Nephron (organoid): ENCODE measurements at regions not wholly inside any gene's neighbourhood (a gene's known extent, or its start where the extent isn't known, plus 50 kb on each side); places are given as distances from the start of the nearest gene placed in this dataset.

Experiments used
- H3K27ac Mint-ChIP-seq, 3 experiments: 2 replicates each; pipeline ENCODE4 v1.8.0; 2020; ENCODE audit warnings: mixed read lengths in 3 of 3, mild to moderate bottlenecking in 2 of 3, moderate library complexity in 1 of 3
- H3K27me3 Mint-ChIP-seq: 2 replicates; pipeline ENCODE4 v1.8.0; 2021; ENCODE audit warnings: low read depth, mild to moderate bottlenecking, moderate library complexity, mixed read lengths
- H3K36me3 Mint-ChIP-seq: 2 replicates; pipeline ENCODE4 v1.8.0; 2020; ENCODE audit warnings: low read depth, mixed read lengths
- H3K4me1 Mint-ChIP-seq: 2 replicates; pipeline ENCODE4 v1.8.0; 2020; ENCODE audit warnings: mixed read lengths
- H3K4me3 Mint-ChIP-seq, 3 experiments: 2 replicates each; pipeline ENCODE4 v1.8.0; 2020; ENCODE audit warnings: mild to moderate bottlenecking in 3 of 3, mixed read lengths in 3 of 3, moderate library complexity in 2 of 3
- H3K9me3 Mint-ChIP-seq: 2 replicates; pipeline ENCODE4 v1.8.0; 2020; ENCODE audit warnings: mixed read lengths
- TF ChIP-seq, protein P1 (sequence below), 3 experiments: fragments of 200-600 bp; sonication (generic); IDR thresholded peaks; one replicate each; pipeline ENCODE4 v1.5.0; 2021; ENCODE audit warnings: antibody characterized with exemption in 3 of 3; ENCODE audit not compliant: unreplicated experiment in 3 of 3

DNA sequence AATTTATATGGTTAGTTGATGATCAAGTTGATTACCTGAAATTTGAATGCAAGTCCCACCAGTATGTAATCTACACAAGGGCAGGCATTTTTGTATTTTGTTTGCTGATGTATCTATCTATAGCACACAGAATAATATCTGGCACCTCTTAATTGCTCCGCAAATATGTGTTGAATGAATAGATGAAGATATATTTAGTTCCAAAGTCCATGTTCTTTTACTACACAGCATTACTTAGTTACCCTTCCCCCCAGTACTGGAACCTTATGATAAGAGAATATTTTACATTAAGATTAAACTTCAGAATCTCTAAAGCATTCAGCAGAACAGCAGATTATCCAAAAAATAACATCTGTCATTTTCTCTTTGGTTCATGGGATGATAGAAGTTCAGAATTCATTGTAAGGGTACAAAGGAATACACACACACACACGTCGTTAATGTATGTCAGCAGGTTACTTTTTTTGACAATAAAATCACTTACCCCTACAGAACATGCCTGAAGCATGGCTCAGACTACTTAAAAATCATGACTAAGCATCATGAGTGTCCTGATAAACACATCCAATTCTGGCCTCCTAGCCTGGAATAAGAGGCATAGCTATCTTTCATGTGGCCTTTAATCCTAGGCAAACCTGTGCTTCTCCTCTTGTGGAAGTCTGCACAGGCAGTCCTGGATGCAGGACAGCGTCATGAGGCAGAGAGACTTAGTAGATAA is 148.9 kb upstream of the TBC1D5 start:
- Mint-ChIP-seq H3K27ac (no peak overlapping the region), H3K4me3 (no peak overlapping the region), H3K4me1 (no peaks in the 10 kb centered on the region), H3K27me3 (no peaks in the 10 kb centered on the region), H3K9me3 (no peaks in the 10 kb centered on the region), H3K36me3 (no peaks in the 10 kb centered on the region)
- TF ChIP-seq, protein P1, sequence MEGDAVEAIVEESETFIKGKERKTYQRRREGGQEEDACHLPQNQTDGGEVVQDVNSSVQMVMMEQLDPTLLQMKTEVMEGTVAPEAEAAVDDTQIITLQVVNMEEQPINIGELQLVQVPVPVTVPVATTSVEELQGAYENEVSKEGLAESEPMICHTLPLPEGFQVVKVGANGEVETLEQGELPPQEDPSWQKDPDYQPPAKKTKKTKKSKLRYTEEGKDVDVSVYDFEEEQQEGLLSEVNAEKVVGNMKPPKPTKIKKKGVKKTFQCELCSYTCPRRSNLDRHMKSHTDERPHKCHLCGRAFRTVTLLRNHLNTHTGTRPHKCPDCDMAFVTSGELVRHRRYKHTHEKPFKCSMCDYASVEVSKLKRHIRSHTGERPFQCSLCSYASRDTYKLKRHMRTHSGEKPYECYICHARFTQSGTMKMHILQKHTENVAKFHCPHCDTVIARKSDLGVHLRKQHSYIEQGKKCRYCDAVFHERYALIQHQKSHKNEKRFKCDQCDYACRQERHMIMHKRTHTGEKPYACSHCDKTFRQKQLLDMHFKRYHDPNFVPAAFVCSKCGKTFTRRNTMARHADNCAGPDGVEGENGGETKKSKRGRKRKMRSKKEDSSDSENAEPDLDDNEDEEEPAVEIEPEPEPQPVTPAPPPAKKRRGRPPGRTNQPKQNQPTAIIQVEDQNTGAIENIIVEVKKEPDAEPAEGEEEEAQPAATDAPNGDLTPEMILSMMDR (IDR thresholded peaks at IDR 0.05; ENCODE audit: unreplicated experiment in 3 of 3), result no peak

DNA sequence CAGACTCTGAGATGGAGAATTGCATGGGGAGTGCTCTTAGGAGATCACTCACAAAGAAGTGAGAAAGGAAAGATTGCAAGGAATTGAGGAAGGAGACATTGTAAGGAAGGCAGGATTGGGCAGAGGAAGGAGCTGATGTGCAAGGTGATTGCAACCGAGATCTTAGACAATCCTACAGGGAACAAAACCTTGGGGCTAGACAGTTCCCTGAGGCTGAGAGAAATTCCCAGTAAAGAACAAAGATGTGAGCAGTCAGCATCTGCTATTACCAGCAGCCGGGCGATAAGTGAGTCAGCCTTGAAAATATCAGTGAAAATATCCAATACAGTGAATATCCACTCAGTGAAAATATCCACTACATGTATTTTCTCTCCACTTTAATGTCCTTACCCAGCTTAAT is 143.6 kb upstream of the TBC1D5 start:
- no peaks in the 10 kb centered on the region for H3K36me3 Mint-ChIP-seq
- no peaks in the 10 kb centered on the region for H3K9me3 Mint-ChIP-seq
- no peak overlapping the region for H3K4me3 Mint-ChIP-seq
- TF ChIP-seq, protein P1 (IDR thresholded peaks at IDR 0.05; ENCODE audit: unreplicated experiment in 3 of 3), result no peak
- H3K4me1 Mint-ChIP-seq, result no peaks in the 10 kb centered on the region
- H3K27me3 Mint-ChIP-seq, result no peaks in the 10 kb centered on the region
- no peak overlapping the region for H3K27ac Mint-ChIP-seq

DNA sequence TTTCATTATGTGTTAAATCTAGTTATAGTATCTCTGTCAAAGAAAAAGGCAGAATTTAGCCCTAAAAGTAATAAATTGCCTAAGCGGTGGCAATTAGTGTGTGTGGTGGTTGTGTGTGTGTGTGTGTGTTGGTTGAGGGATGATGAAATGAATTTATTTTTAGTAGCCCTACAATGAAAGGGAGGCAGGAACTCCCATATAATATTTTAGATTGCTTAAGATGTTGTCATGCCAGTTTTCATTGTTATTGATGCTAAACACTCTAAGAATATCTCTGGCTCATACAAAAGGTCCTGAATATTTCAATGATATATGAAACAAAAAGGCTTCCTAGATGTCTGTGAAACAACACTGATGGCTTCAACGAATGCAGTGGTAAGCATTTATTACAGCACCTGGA is 140.6 kb upstream of the TBC1D5 start:
- no peaks in the 10 kb centered on the region for H3K27me3 Mint-ChIP-seq
- H3K27ac Mint-ChIP-seq, result no peak overlapping the region
- H3K9me3 Mint-ChIP-seq, result no peaks in the 10 kb centered on the region
- H3K4me1 Mint-ChIP-seq, result no peaks in the 10 kb centered on the region
- TF ChIP-seq, protein P1 (IDR thresholded peaks at IDR 0.05; ENCODE audit: unreplicated experiment in 3 of 3), result no peak
- H3K36me3 Mint-ChIP-seq, result no peaks in the 10 kb centered on the region
- H3K4me3 Mint-ChIP-seq, result no peak overlapping the region

DNA sequence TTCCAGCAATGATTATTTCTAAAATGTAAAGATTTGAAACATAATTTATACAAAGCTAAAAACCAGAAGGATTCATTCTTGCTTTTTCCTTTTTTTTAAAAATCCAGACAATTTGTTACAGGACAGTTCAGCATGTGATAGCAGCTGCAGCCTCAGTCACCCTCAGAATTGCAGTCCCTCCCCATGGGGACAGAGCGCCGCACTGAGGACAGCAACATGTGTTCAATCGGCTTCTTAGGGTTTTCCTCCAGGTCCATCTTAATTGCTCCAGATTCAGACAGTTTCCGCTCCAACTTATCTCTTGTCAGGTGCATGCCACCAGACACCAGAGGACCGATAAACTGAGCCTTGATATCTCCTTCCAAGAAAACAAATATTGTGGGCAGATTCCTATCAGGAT is 134.9 kb upstream of the TBC1D5 start:
- TF ChIP-seq, protein P1 (IDR thresholded peaks at IDR 0.05; ENCODE audit: unreplicated experiment in 3 of 3), result no peak
- Mint-ChIP-seq H3K27me3 (no peaks in the 10 kb centered on the region), H3K4me1 (no peaks in the 10 kb centered on the region), H3K36me3 (no peaks in the 10 kb centered on the region), H3K4me3 (no peak overlapping the region), H3K27ac (no peak overlapping the region), H3K9me3 (no peaks in the 10 kb centered on the region)

DNA sequence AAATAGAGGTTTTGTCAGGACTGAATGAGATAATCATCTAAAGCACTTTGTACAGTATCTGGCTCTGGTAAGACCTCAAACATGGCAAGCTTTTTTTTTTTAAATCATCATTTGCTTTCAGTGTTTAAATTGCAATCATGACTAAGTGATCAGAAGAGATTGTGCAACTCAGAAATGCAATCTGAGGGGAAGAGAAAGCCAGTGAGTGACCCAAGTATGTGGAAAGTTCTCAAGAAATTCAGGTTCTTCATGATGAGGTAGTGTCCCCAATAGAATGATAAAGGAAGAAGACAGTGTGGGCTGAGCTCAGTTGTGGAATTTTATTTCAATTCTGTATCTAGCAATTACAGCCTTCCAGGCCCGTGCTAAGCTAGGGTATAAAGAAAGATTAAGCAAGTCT is 132.2 kb upstream of the TBC1D5 start:
- no peak overlapping the region for H3K27ac Mint-ChIP-seq
- H3K27me3 Mint-ChIP-seq, result no peaks in the 10 kb centered on the region
- TF ChIP-seq, protein P1 (IDR thresholded peaks at IDR 0.05; ENCODE audit: unreplicated experiment in 3 of 3), result no peak
- H3K4me3 Mint-ChIP-seq, result no peak overlapping the region
- H3K4me1 Mint-ChIP-seq, result no peaks in the 10 kb centered on the region
- H3K36me3 Mint-ChIP-seq, result no peaks in the 10 kb centered on the region
- H3K9me3 Mint-ChIP-seq, result no peaks in the 10 kb centered on the region

DNA sequence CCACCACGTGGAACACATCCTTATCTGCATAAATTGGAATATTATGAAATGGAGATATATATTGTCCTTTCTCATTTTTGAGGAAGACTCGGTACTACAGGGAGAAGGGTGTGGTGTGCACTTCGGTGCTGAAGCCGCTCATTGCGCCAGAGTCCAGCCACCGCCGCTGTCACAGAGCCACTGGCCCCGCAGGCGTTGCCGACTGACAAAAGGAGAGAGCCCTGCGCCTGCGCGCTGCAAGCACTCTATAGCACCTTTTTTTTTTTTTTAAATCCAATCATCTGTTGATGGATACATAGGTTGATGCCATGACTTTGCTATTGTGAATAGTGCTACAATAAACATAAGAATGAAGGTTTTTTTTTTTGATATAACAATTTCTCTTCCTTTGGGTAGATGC is 130.0 kb upstream of the TBC1D5 start:
- TF ChIP-seq, protein P1 (IDR thresholded peaks at IDR 0.05; ENCODE audit: unreplicated experiment in 3 of 3), result no peak
- Mint-ChIP-seq H3K4me1 (no peaks in the 10 kb centered on the region), H3K36me3 (no peaks in the 10 kb centered on the region), H3K4me3 (no peak overlapping the region), H3K27me3 (no peaks in the 10 kb centered on the region), H3K27ac (no peak overlapping the region), H3K9me3 (no peaks in the 10 kb centered on the region)
